AG04450 (cell line): ENCODE measurements at regions not wholly inside any gene's neighbourhood (a gene's known extent, or its start where the extent isn't known, plus 50 kb on each side); places are given as distances from the start of the nearest gene placed in this dataset.

Experiments used
- CTCF ChIA-PET: fragments of 300-600, 350-600 bp; formaldehyde crosslinking; extraction: SDS; loops from one replicate; lab custom pipeline; 2022; ENCODE audit warnings: antibody characterized with exemption, inconsistent platforms; lab: Charles Lee
- POLR2A ChIA-PET: fragments of 350-600 bp; formaldehyde crosslinking; extraction: SDS; loops from one replicate; lab custom pipeline; 2021; ENCODE audit warnings: antibody characterized with exemption, inconsistent platforms; lab: Yijun Ruan, JAX
- DNase-seq: peaks from one replicate; pipeline ENCODE4 v3.0.0-alpha.2; 2011; ENCODE audit warnings: low read depth, low spot score
- H3K27ac ChIP-seq: one replicate; pipeline ENCODE4 v1.5.1; 2012; ENCODE audit warnings: low read depth, low read length, control low read depth
- H3K27me3 ChIP-seq: one replicate; pipeline ENCODE4 v1.6.0; 2012; ENCODE audit warnings: low read length; ENCODE audit not compliant: control insufficient read depth, insufficient read depth
- H3K4me3 ChIP-seq: 2 replicates; pipeline ENCODE4 v1.5.1; 2011; ENCODE audit warnings: mild to moderate bottlenecking, low read depth, low read length, control low read depth
- H3K9me3 ChIP-seq: 2 replicates; pipeline ENCODE4 v1.5.1; 2012; ENCODE audit warnings: low read length; ENCODE audit not compliant: control insufficient read depth, insufficient read depth
- CTCF ChIP-seq: IDR thresholded peaks from 2 replicates; pipeline ENCODE4 v1.5.1; 2011; ENCODE audit warnings: low read depth, low read length, control low read depth, inconsistent platforms

- POLR2A ChIA-PET, result no interaction called here
Measured at GRCh38 chr2:8098476-8099266, 583.2 kb upstream of the ID2 start.

GRCh38 chr2:8099267-8099582, 582.6 kb upstream of the ID2 start:
- ChIA-PET CTCF (no interaction called here), POLR2A (no interaction called here)
- no peak overlapping the region for H3K4me3 ChIP-seq
- DNase-seq, result no peak
- H3K9me3 ChIP-seq, result no peaks in the 10 kb centered on the region
- no peak overlapping the region for H3K27ac ChIP-seq
- no peaks in the 10 kb centered on the region for H3K27me3 ChIP-seq
- TF ChIP-seq CTCF, result no peak

More at GRCh38 chr2:8098476-8099266, 583.2 kb upstream of the ID2 start:
- no peak for TF ChIP-seq CTCF
- DNase-seq, result no peak
- no peaks in the 10 kb centered on the region for H3K9me3 ChIP-seq
- no peaks in the 10 kb centered on the region for H3K27me3 ChIP-seq
- CTCF ChIA-PET, result no interaction called here
- H3K27ac ChIP-seq, result no peak overlapping the region
- H3K4me3 ChIP-seq, result no peak overlapping the region

- no peak for DNase-seq
- Histone ChIP-seq H3K4me3 (no peak overlapping the region), H3K27me3 (no peaks in the 10 kb centered on the region), H3K9me3 (no peaks in the 10 kb centered on the region), H3K27ac (no peak overlapping the region)
- POLR2A ChIA-PET, result no interaction called here
- CTCF ChIA-PET, result no interaction called here
- no peak for TF ChIP-seq CTCF
Measured at GRCh38 chr2:8101614-8102277, 580.1 kb upstream of the ID2 start.

GRCh38 chr2:8102470-8102869, 579.4 kb upstream of the ID2 start:
- DNase-seq, result no peak
- TF ChIP-seq CTCF, result no peak
- Histone ChIP-seq H3K9me3 (no peaks in the 10 kb centered on the region), H3K4me3 (no peak overlapping the region), H3K27ac (no peak overlapping the region), H3K27me3 (no peaks in the 10 kb centered on the region)
- ChIA-PET CTCF (no interaction called here), POLR2A (no interaction called here)

- no peak overlapping the region for H3K4me3 ChIP-seq
- peak; percentile 32 for DNase-seq
- H3K9me3 ChIP-seq, result no peaks in the 10 kb centered on the region
- no peak for TF ChIP-seq CTCF
- ChIA-PET CTCF (interaction anchor here (0.6 kb wide), 1 partner anchor 577 kb away, joined by 4 read pairs; no protein-coding TSS in a partner anchor), POLR2A (no interaction called here)
- H3K27me3 ChIP-seq, result no peaks in the 10 kb centered on the region
- H3K27ac ChIP-seq, result no peak overlapping the region
Measured at GRCh38 chr2:8103085-8103708, 578.7 kb upstream of the ID2 start.
